ENCODE measurements at regions not wholly inside any gene's neighbourhood (a gene's known extent, or its start where the extent isn't known, plus 50 kb on each side); places are given as distances from the start of the nearest gene placed in this dataset.

DNA sequence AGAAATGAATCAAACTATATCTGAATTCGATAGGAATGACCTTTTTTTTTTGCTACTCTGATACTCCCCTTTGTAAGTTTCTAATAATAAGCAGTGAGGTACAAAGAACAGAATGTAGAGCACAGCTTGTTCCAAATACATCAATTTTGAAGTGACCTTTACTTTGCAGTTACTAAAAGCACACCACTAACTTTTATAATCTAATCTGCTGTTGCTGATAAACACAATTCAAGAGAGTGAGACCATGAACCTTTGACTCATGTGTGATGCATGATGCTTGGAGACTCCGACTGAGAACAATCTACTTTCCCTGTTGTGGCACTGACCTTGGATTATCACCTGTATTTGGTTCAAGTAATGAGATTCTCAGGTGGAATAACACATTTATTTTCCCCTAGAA lies 91.6 kb upstream of the GNPDA2 start:
- no peak for TF ChIP-seq EZH2phosphoT487 (IDR thresholded peaks at IDR 0.05; ENCODE audit: borderline replicate concordance, low read length)
- TF ChIP-seq, protein P1, sequence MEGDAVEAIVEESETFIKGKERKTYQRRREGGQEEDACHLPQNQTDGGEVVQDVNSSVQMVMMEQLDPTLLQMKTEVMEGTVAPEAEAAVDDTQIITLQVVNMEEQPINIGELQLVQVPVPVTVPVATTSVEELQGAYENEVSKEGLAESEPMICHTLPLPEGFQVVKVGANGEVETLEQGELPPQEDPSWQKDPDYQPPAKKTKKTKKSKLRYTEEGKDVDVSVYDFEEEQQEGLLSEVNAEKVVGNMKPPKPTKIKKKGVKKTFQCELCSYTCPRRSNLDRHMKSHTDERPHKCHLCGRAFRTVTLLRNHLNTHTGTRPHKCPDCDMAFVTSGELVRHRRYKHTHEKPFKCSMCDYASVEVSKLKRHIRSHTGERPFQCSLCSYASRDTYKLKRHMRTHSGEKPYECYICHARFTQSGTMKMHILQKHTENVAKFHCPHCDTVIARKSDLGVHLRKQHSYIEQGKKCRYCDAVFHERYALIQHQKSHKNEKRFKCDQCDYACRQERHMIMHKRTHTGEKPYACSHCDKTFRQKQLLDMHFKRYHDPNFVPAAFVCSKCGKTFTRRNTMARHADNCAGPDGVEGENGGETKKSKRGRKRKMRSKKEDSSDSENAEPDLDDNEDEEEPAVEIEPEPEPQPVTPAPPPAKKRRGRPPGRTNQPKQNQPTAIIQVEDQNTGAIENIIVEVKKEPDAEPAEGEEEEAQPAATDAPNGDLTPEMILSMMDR (conservative IDR thresholded peaks at IDR 0.05; ENCODE audit: low read depth, low read length) = no peak
- no peak for TF ChIP-seq EZH2 (IDR thresholded peaks at IDR 0.05; ENCODE audit: low read length, unreplicated experiment)
- H3K9ac ChIP-seq (ENCODE audit: low read length) = no peak overlapping the region
- no peaks in the 10 kb centered on the region for H3K79me2 ChIP-seq (ENCODE audit: low read length)
- H3K4me2 ChIP-seq (ENCODE audit: low read length) = no peak overlapping the region
- no peaks in the 10 kb centered on the region for H3K9me2 ChIP-seq (replicated peaks; ENCODE audit: low read length)
- CTCF ChIA-PET = no interaction called here
- H3K4me3 ChIP-seq (ENCODE audit: low read length) = no peak overlapping the region
- no peaks in the 10 kb centered on the region for H3K9me3 ChIP-seq (ENCODE audit: low read length)
- intact Hi-C loops (cut with micrococcal nuclease) = no loop called here
- H3K27me3 ChIP-seq (ENCODE audit: low read length) = no peaks in the 10 kb centered on the region
- H3F3A ChIP-seq (ENCODE audit: low read length, unreplicated experiment) = no peaks in the 10 kb centered on the region
- H2AFZ ChIP-seq (ENCODE audit: low read length) = no peak overlapping the region
- no peak overlapping the region for H3K27ac ChIP-seq (ENCODE audit: low read length)
- H4K20me1 ChIP-seq (ENCODE audit: low read length) = no peaks in the 10 kb centered on the region
- no peaks in the 10 kb centered on the region for H3K36me3 ChIP-seq (ENCODE audit: low read depth, low read length)
- no peaks in the 10 kb centered on the region for H3K4me1 ChIP-seq (ENCODE audit: insufficient read depth, low read length)
- POLR2A ChIA-PET (ENCODE audit: unreplicated experiment) = no interaction called here
- ATAC-seq = no peak
- BruUV-seq (replicated peaks) = no TSS peak
- DNase-seq = no peak

DNA sequence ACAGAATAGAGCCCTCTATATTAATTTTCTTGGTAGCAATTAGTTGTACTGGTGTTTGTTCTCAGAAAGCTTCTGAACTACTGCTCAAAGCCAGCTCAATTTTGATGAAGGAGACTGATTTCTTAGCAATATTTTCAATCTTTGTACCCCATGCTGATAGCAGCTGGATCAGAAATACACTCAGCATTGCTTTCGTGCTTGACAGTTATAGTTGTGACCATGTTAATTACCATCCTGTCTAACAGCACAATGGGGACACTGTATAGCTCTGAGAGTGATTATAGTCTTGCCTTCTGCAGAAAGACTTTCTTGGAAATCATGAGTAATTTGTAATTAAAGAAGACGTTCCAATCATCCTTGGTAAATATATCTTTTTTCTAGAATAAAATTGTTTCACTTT lies 79.7 kb upstream of the GNPDA2 start:
- ATAC-seq (no peak), DNase-seq (no peak)
- Histone ChIP-seq H3K36me3 (ENCODE audit: low read depth, low read length) (no peaks in the 10 kb centered on the region), H3K79me2 (ENCODE audit: low read length) (no peaks in the 10 kb centered on the region), H3K9me2 (replicated peaks; ENCODE audit: low read length) (no peaks in the 10 kb centered on the region), H3K27ac (ENCODE audit: low read length) (no peak overlapping the region), H3K4me2 (ENCODE audit: low read length) (no peak overlapping the region), H3K4me3 (ENCODE audit: low read length) (no peak overlapping the region), H3K27me3 (ENCODE audit: low read length) (no peaks in the 10 kb centered on the region), H2AFZ (ENCODE audit: low read length) (no peak overlapping the region), H3F3A (ENCODE audit: low read length, unreplicated experiment) (no peaks in the 10 kb centered on the region), H3K4me1 (ENCODE audit: insufficient read depth, low read length) (no peaks in the 10 kb centered on the region), H4K20me1 (ENCODE audit: low read length) (no peaks in the 10 kb centered on the region), H3K9ac (ENCODE audit: low read length) (no peak overlapping the region), H3K9me3 (ENCODE audit: low read length) (no peaks in the 10 kb centered on the region)
- intact Hi-C loops (cut with micrococcal nuclease) = no loop called here
- ChIA-PET POLR2A (ENCODE audit: unreplicated experiment) (no interaction called here), CTCF (no interaction called here)
- BruUV-seq (replicated peaks) = no TSS peak
- TF ChIP-seq, protein P1 (conservative IDR thresholded peaks at IDR 0.05; ENCODE audit: low read depth, low read length) = no peak
- TF ChIP-seq EZH2phosphoT487 (IDR thresholded peaks at IDR 0.05; ENCODE audit: borderline replicate concordance, low read length) (no peak), EZH2 (IDR thresholded peaks at IDR 0.05; ENCODE audit: low read length, unreplicated experiment) (no peak)

DNA sequence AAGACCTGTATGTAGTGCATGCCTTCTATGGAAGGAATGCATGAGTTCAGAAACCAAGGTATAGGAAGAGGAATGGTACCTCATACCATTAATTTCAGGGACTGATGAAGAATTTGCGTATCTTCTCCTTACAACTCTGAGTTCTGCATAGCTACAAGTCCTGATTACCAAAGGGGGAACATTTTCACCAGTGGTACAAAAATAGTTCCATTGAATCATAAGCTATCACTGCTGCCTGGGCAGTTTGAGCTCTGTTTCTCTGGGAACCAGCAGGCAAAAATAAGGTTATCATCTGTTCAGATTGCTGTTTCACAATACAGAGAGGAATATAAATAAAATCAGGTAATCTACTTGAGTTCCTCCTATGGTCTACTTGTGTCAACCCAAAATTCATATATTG lies 77.9 kb upstream of the GNPDA2 start:
- H3K4me1 ChIP-seq (ENCODE audit: insufficient read depth, low read length) = no peaks in the 10 kb centered on the region
- no peaks in the 10 kb centered on the region for H4K20me1 ChIP-seq (ENCODE audit: low read length)
- intact Hi-C loops (cut with micrococcal nuclease) = no loop called here
- H3K27me3 ChIP-seq (ENCODE audit: low read length) = no peaks in the 10 kb centered on the region
- H3K9me2 ChIP-seq (replicated peaks; ENCODE audit: low read length) = no peaks in the 10 kb centered on the region
- H3K27ac ChIP-seq (ENCODE audit: low read length) = no peak overlapping the region
- H2AFZ ChIP-seq (ENCODE audit: low read length) = no peak overlapping the region
- no peak for ATAC-seq
- no peak overlapping the region for H3K4me2 ChIP-seq (ENCODE audit: low read length)
- no peaks in the 10 kb centered on the region for H3F3A ChIP-seq (ENCODE audit: low read length, unreplicated experiment)
- ChIA-PET POLR2A (ENCODE audit: unreplicated experiment) (no interaction called here), CTCF (no interaction called here)
- no peaks in the 10 kb centered on the region for H3K9me3 ChIP-seq (ENCODE audit: low read length)
- BruUV-seq (replicated peaks) = no TSS peak
- no peak overlapping the region for H3K9ac ChIP-seq (ENCODE audit: low read length)
- TF ChIP-seq, protein P1 (conservative IDR thresholded peaks at IDR 0.05; ENCODE audit: low read depth, low read length) = no peak
- TF ChIP-seq EZH2 (IDR thresholded peaks at IDR 0.05; ENCODE audit: low read length, unreplicated experiment) (no peak), EZH2phosphoT487 (IDR thresholded peaks at IDR 0.05; ENCODE audit: borderline replicate concordance, low read length) (no peak)
- H3K36me3 ChIP-seq (ENCODE audit: low read depth, low read length) = no peaks in the 10 kb centered on the region
- H3K4me3 ChIP-seq (ENCODE audit: low read length) = no peak overlapping the region
- no peak for DNase-seq
- H3K79me2 ChIP-seq (ENCODE audit: low read length) = no peaks in the 10 kb centered on the region
